ENCODE measurements at regions not wholly inside any gene's neighbourhood (a gene's known extent, or its start where the extent isn't known, plus 50 kb on each side); places are given as distances from the start of the nearest gene placed in this dataset.

GRCh38 chr6:92828788-92829187, 590.6 kb downstream of the EPHA7 start:
- WGBS (ENCODE audit: missing lambda C conversion rate), result 61% methylated on average over 1 of the region's 1 CpG
- ATAC-seq (no peak), DNase-seq (ENCODE audit: low read depth in 1 of 2, low spot score in 1 of 2) (no peak), FAIRE-seq (no peak)
- peak; percentile 54 for TF ChIP-seq MAFK (IDR thresholded peaks at IDR 0.05; ENCODE audit: partially characterized antibody)
- no peak for TF ChIP-seq EHF (CRISPR knock-in tag; IDR thresholded peaks at IDR 0.05)
- POLR2A ChIA-PET, result no interaction called here
- Histone ChIP-seq H3K27ac (no peak overlapping the region), H3K4me1 (no peaks in the 10 kb centered on the region), H3K4me3 (no peak overlapping the region), H3K9me3 (no peaks in the 10 kb centered on the region), H3K4me2 (no peak overlapping the region)
- CTCF ChIA-PET, result no interaction called here

GRCh38 chr6:92827104-92827503, 592.3 kb downstream of the EPHA7 start:
- TF ChIP-seq, protein P1, sequence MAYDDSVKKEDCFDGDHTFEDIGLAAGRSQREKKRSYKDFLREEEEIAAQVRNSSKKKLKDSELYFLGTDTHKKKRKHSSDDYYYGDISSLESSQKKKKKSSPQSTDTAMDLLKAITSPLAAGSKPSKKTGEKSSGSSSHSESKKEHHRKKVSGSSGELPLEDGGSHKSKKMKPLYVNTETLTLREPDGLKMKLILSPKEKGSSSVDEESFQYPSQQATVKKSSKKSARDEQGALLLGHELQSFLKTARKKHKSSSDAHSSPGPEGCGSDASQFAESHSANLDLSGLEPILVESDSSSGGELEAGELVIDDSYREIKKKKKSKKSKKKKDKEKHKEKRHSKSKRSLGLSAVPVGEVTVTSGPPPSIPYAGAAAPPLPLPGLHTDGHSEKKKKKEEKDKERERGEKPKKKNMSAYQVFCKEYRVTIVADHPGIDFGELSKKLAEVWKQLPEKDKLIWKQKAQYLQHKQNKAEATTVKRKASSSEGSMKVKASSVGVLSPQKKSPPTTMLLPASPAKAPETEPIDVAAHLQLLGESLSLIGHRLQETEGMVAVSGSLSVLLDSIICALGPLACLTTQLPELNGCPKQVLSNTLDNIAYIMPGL (CRISPR knock-in tag; IDR thresholded peaks at IDR 0.05; ENCODE audit: borderline replicate concordance), result no peak
- TF ChIP-seq RARB (CRISPR knock-in tag; IDR thresholded peaks at IDR 0.05), result no peak
- TF ChIP-seq, protein P2, sequence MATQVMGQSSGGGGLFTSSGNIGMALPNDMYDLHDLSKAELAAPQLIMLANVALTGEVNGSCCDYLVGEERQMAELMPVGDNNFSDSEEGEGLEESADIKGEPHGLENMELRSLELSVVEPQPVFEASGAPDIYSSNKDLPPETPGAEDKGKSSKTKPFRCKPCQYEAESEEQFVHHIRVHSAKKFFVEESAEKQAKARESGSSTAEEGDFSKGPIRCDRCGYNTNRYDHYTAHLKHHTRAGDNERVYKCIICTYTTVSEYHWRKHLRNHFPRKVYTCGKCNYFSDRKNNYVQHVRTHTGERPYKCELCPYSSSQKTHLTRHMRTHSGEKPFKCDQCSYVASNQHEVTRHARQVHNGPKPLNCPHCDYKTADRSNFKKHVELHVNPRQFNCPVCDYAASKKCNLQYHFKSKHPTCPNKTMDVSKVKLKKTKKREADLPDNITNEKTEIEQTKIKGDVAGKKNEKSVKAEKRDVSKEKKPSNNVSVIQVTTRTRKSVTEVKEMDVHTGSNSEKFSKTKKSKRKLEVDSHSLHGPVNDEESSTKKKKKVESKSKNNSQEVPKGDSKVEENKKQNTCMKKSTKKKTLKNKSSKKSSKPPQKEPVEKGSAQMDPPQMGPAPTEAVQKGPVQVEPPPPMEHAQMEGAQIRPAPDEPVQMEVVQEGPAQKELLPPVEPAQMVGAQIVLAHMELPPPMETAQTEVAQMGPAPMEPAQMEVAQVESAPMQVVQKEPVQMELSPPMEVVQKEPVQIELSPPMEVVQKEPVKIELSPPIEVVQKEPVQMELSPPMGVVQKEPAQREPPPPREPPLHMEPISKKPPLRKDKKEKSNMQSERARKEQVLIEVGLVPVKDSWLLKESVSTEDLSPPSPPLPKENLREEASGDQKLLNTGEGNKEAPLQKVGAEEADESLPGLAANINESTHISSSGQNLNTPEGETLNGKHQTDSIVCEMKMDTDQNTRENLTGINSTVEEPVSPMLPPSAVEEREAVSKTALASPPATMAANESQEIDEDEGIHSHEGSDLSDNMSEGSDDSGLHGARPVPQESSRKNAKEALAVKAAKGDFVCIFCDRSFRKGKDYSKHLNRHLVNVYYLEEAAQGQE (IDR thresholded peaks at IDR 0.05), result no peak
- no peak for TF ChIP-seq HOXA7 (CRISPR knock-in tag; IDR thresholded peaks at IDR 0.05)
- no peak for TF ChIP-seq FOSL2 (IDR thresholded peaks at IDR 0.05)
- TF ChIP-seq FOSL2 (CRISPR knock-in tag; IDR thresholded peaks at IDR 0.05), result no peak
- TF ChIP-seq KDM5A (IDR thresholded peaks at IDR 0.05), result no peak
- no peak for TF ChIP-seq MYC (IDR thresholded peaks at IDR 0.05; ENCODE audit: borderline replicate concordance, low read length)
- no peak for TF ChIP-seq EHF (CRISPR knock-in tag; IDR thresholded peaks at IDR 0.05)
- POLR2A ChIA-PET, result no interaction called here
- H3K4me2 ChIP-seq, result no peak overlapping the region
- H3K4me3 ChIP-seq, result no peak overlapping the region
- H3K9me3 ChIP-seq, result no peaks in the 10 kb centered on the region
- DNase-seq (ENCODE audit: low read depth in 1 of 2, low spot score in 1 of 2), result no peak
- FAIRE-seq, result no peak
- no peak for ATAC-seq
- no peaks in the 10 kb centered on the region for H3K4me1 ChIP-seq
- 3% methylated on average over 2 of the region's 2 CpGs for WGBS (ENCODE audit: missing lambda C conversion rate)
- H3K27ac ChIP-seq, result no peak overlapping the region
- CTCF ChIA-PET, result no interaction called here

- DNase-seq (ENCODE audit: low read depth in 1 of 2, low spot score in 1 of 2) (no peak), ATAC-seq (no peak), FAIRE-seq (no peak)
- Histone ChIP-seq H3K4me1 (no peaks in the 10 kb centered on the region), H3K4me3 (no peak overlapping the region), H3K9me3 (no peaks in the 10 kb centered on the region), H3K4me2 (no peak overlapping the region), H3K27ac (no peak overlapping the region)
- no peak for TF ChIP-seq CBX8 (IDR thresholded peaks at IDR 0.05)
- no peak for TF ChIP-seq POLR2AphosphoS2 (conservative IDR thresholded peaks at IDR 0.05; ENCODE audit: low read length)
- TF ChIP-seq CHD2 (IDR thresholded peaks at IDR 0.05; ENCODE audit: low read length, partially characterized antibody), result no peak
- TF ChIP-seq NPAS2 (CRISPR knock-in tag; IDR thresholded peaks at IDR 0.05; ENCODE audit: borderline replicate concordance), result no peak
- TF ChIP-seq RNF2 (IDR thresholded peaks at IDR 0.05; ENCODE audit: borderline replicate concordance, low read depth), result no peak
- TF ChIP-seq ZNF302 (CRISPR knock-in tag; IDR thresholded peaks at IDR 0.05), result no peak
- TF ChIP-seq E2F6 (IDR thresholded peaks at IDR 0.05; ENCODE audit: borderline replicate concordance, low read depth), result no peak
- TF ChIP-seq, protein P3, sequence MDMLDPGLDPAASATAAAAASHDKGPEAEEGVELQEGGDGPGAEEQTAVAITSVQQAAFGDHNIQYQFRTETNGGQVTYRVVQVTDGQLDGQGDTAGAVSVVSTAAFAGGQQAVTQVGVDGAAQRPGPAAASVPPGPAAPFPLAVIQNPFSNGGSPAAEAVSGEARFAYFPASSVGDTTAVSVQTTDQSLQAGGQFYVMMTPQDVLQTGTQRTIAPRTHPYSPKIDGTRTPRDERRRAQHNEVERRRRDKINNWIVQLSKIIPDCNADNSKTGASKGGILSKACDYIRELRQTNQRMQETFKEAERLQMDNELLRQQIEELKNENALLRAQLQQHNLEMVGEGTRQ (IDR thresholded peaks at IDR 0.05), result no peak
- TF ChIP-seq ZSCAN20 (CRISPR knock-in tag; IDR thresholded peaks at IDR 0.05), result no peak
- ChIA-PET POLR2A (no interaction called here), CTCF (no interaction called here)
- 10% methylated on average over 5 of the region's 5 CpGs for WGBS (ENCODE audit: missing lambda C conversion rate)
Observed at GRCh38 chr6:92826633-92827032, 592.7 kb downstream of the EPHA7 start.
